GM19324 (cell line): ENCODE measurements at regions not wholly inside any gene's neighbourhood (a gene's known extent, or its start where the extent isn't known, plus 50 kb on each side); places are given as distances from the start of the nearest gene placed in this dataset.

Source experiments
- ATAC-seq: cut with Tn5 transposase; IDR thresholded peaks from one replicate; pipeline ENCODE4 v1.9.1; 2021; ENCODE audit warnings: mild to moderate bottlenecking, moderate library complexity; ENCODE audit not compliant: unreplicated experiment, low FRiP score

- no peak for ATAC-seq
Observed at GRCh38 chr13:70923863-70924752, 815.9 kb upstream of the KLHL1 start.

GRCh38 chr13:70911286-70911685 is 803.0 kb upstream of the KLHL1 start:
- no peak for ATAC-seq

- ATAC-seq, result no peak
Observed at GRCh38 chr13:70908795-70909194, 800.5 kb upstream of the KLHL1 start.

GRCh38 chr13:70905035-70905434 is 796.8 kb upstream of the KLHL1 start:
- no peak for ATAC-seq

- ATAC-seq, result no peak
Observed at GRCh38 chr13:70896136-70896535, 787.9 kb upstream of the KLHL1 start.

GRCh38 chr13:70895599-70895998 is 787.3 kb upstream of the KLHL1 start:
- no peak for ATAC-seq

GRCh38 chr13:70894258-70894657 is 786.0 kb upstream of the KLHL1 start:
- ATAC-seq, result no peak

- ATAC-seq, result no peak
Observed at GRCh38 chr13:70893832-70894231, 785.6 kb upstream of the KLHL1 start.

- no peak for ATAC-seq
Observed at GRCh38 chr13:70890289-70890688, 782.0 kb upstream of the KLHL1 start.

- ATAC-seq, result no peak
Observed at GRCh38 chr13:70889163-70889562, 780.9 kb upstream of the KLHL1 start.

- ATAC-seq, result no peak
Observed at GRCh38 chr13:70884196-70884595, 775.9 kb upstream of the KLHL1 start.

GRCh38 chr13:70874636-70875035 is 766.4 kb upstream of the KLHL1 start:
- ATAC-seq, result no peak

- no peak for ATAC-seq
Observed at GRCh38 chr13:70864731-70865130, 756.5 kb upstream of the KLHL1 start.

- no peak for ATAC-seq
Observed at GRCh38 chr13:70856711-70857110, 748.5 kb upstream of the KLHL1 start.

GRCh38 chr13:70856025-70856424 is 747.8 kb upstream of the KLHL1 start:
- no peak for ATAC-seq

- ATAC-seq, result no peak
Observed at GRCh38 chr13:70849222-70849621, 741.0 kb upstream of the KLHL1 start.

GRCh38 chr13:70844391-70845108 is 736.3 kb upstream of the KLHL1 start:
- no peak for ATAC-seq

- no peak for ATAC-seq
Observed at GRCh38 chr13:70842062-70842644, 733.9 kb upstream of the KLHL1 start.

GRCh38 chr13:70841240-70842061 is 733.2 kb upstream of the KLHL1 start:
- no peak for ATAC-seq

GRCh38 chr13:70835371-70835770 is 727.1 kb upstream of the KLHL1 start:
- ATAC-seq, result no peak

GRCh38 chr13:70829748-70830147 is 721.5 kb upstream of the KLHL1 start:
- ATAC-seq, result no peak
